ENCODE measurements at regions not wholly inside any gene's neighbourhood (a gene's known extent, or its start where the extent isn't known, plus 50 kb on each side); places are given as distances from the start of the nearest gene placed in this dataset.

- H3K4me3 ChIP-seq (ENCODE audit: insufficient read depth, low read depth, low read length, poor library complexity, severe bottlenecking), result no peak overlapping the region
- no peaks in the 10 kb centered on the region for H3K36me3 ChIP-seq (ENCODE audit: control insufficient read depth, insufficient read depth, low read length)
- H3K27me3 ChIP-seq (replicated peaks; ENCODE audit: control insufficient read depth, insufficient read depth, low read length, poor library complexity, severe bottlenecking), result no peaks in the 10 kb centered on the region
- no peak overlapping the region for H3K27ac ChIP-seq (ENCODE audit: insufficient read depth, low read length, poor library complexity, severe bottlenecking)
- no peaks in the 10 kb centered on the region for H3K9me3 ChIP-seq (ENCODE audit: control insufficient read depth, low read length)
- H3K4me1 ChIP-seq (ENCODE audit: control insufficient read depth, insufficient read depth, low read length, poor library complexity, severe bottlenecking), result no peaks in the 10 kb centered on the region
- DNase-seq, result no peak
These were observed 470.9 kb upstream of the STXBP6 start for GRCh38 chr14:25520821-25521220.

GRCh38 chr14:25518364-25518763 lies 468.4 kb upstream of the STXBP6 start:
- no peak overlapping the region for H3K4me3 ChIP-seq (ENCODE audit: insufficient read depth, low read depth, low read length, poor library complexity, severe bottlenecking)
- no peak overlapping the region for H3K27ac ChIP-seq (ENCODE audit: insufficient read depth, low read length, poor library complexity, severe bottlenecking)
- no peaks in the 10 kb centered on the region for H3K27me3 ChIP-seq (replicated peaks; ENCODE audit: control insufficient read depth, insufficient read depth, low read length, poor library complexity, severe bottlenecking)
- H3K4me1 ChIP-seq (ENCODE audit: control insufficient read depth, insufficient read depth, low read length, poor library complexity, severe bottlenecking), result no peaks in the 10 kb centered on the region
- no peaks in the 10 kb centered on the region for H3K9me3 ChIP-seq (ENCODE audit: control insufficient read depth, low read length)
- no peak for DNase-seq
- no peaks in the 10 kb centered on the region for H3K36me3 ChIP-seq (ENCODE audit: control insufficient read depth, insufficient read depth, low read length)

GRCh38 chr14:25516838-25517237 lies 466.9 kb upstream of the STXBP6 start:
- H3K9me3 ChIP-seq (ENCODE audit: control insufficient read depth, low read length), result no peaks in the 10 kb centered on the region
- H3K27ac ChIP-seq (ENCODE audit: insufficient read depth, low read length, poor library complexity, severe bottlenecking), result no peak overlapping the region
- H3K36me3 ChIP-seq (ENCODE audit: control insufficient read depth, insufficient read depth, low read length), result no peaks in the 10 kb centered on the region
- H3K27me3 ChIP-seq (replicated peaks; ENCODE audit: control insufficient read depth, insufficient read depth, low read length, poor library complexity, severe bottlenecking), result no peaks in the 10 kb centered on the region
- no peaks in the 10 kb centered on the region for H3K4me1 ChIP-seq (ENCODE audit: control insufficient read depth, insufficient read depth, low read length, poor library complexity, severe bottlenecking)
- no peak for DNase-seq
- no peak overlapping the region for H3K4me3 ChIP-seq (ENCODE audit: insufficient read depth, low read depth, low read length, poor library complexity, severe bottlenecking)

DNA sequence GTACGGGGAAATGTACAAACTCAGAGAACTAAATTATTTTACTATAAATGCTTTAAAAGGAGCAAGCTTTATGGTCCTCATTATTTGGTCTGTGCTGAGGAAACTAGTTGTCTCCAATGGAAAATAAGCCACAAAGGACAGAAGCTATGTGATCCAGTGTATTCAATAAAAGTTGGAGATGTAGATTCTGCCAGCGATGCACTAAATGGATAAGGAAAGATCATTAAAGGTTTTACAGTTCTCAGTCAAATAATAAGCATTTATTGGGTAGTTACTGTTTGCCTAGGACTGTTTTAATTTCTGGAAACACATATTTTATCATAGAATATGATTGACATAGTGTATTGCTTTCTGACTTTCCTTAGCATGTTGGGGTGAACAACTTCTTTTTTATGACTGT lies 458.9 kb upstream of the STXBP6 start:
- no peak for DNase-seq
- H3K4me3 ChIP-seq (ENCODE audit: insufficient read depth, low read depth, low read length, poor library complexity, severe bottlenecking), result no peak overlapping the region
- no peak overlapping the region for H3K27ac ChIP-seq (ENCODE audit: insufficient read depth, low read length, poor library complexity, severe bottlenecking)
- H3K9me3 ChIP-seq (ENCODE audit: control insufficient read depth, low read length), result no peaks in the 10 kb centered on the region
- H3K36me3 ChIP-seq (ENCODE audit: control insufficient read depth, insufficient read depth, low read length), result no peaks in the 10 kb centered on the region
- no peaks in the 10 kb centered on the region for H3K27me3 ChIP-seq (replicated peaks; ENCODE audit: control insufficient read depth, insufficient read depth, low read length, poor library complexity, severe bottlenecking)
- H3K4me1 ChIP-seq (ENCODE audit: control insufficient read depth, insufficient read depth, low read length, poor library complexity, severe bottlenecking), result no peaks in the 10 kb centered on the region

DNA sequence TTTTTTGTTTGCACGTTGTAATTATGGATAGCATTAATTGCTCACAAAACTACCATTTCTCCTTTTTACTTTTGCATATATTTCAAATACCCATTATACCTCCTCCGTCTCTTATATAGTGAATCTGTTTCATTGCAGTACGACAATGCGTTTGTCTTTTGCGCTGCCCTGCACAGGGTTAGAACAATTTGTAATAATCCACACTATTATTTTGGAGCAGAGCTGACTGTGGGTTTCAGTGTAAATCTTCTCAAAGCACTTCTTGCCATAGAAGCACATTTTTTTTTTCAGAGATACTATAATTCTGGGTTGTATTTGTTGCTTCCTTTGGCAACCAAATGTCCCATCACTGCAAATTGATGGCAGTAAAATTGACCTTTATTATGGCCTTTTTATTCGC lies 451.8 kb upstream of the STXBP6 start:
- Histone ChIP-seq H3K36me3 (ENCODE audit: control insufficient read depth, insufficient read depth, low read length) (no peaks in the 10 kb centered on the region), H3K27ac (ENCODE audit: insufficient read depth, low read length, poor library complexity, severe bottlenecking) (no peak overlapping the region), H3K4me1 (ENCODE audit: control insufficient read depth, insufficient read depth, low read length, poor library complexity, severe bottlenecking) (no peaks in the 10 kb centered on the region), H3K27me3 (replicated peaks; ENCODE audit: control insufficient read depth, insufficient read depth, low read length, poor library complexity, severe bottlenecking) (no peaks in the 10 kb centered on the region), H3K4me3 (ENCODE audit: insufficient read depth, low read depth, low read length, poor library complexity, severe bottlenecking) (no peak overlapping the region), H3K9me3 (ENCODE audit: control insufficient read depth, low read length) (no peaks in the 10 kb centered on the region)
- DNase-seq, result no peak

GRCh38 chr14:25488961-25489360 lies 439.0 kb upstream of the STXBP6 start:
- Histone ChIP-seq H3K27me3 (replicated peaks; ENCODE audit: control insufficient read depth, insufficient read depth, low read length, poor library complexity, severe bottlenecking) (no peaks in the 10 kb centered on the region), H3K4me3 (ENCODE audit: insufficient read depth, low read depth, low read length, poor library complexity, severe bottlenecking) (no peak overlapping the region)
- no peak for DNase-seq

GRCh38 chr14:25485381-25485780 lies 435.4 kb upstream of the STXBP6 start:
- no peaks in the 10 kb centered on the region for H3K27me3 ChIP-seq (replicated peaks; ENCODE audit: control insufficient read depth, insufficient read depth, low read length, poor library complexity, severe bottlenecking)
- no peaks in the 10 kb centered on the region for H3K4me1 ChIP-seq (ENCODE audit: control insufficient read depth, insufficient read depth, low read length, poor library complexity, severe bottlenecking)
- DNase-seq, result no peak
- H3K4me3 ChIP-seq (ENCODE audit: insufficient read depth, low read depth, low read length, poor library complexity, severe bottlenecking), result no peak overlapping the region
- H3K9me3 ChIP-seq (ENCODE audit: control insufficient read depth, low read length), result no peaks in the 10 kb centered on the region
- no peak overlapping the region for H3K27ac ChIP-seq (ENCODE audit: insufficient read depth, low read length, poor library complexity, severe bottlenecking)
- no peaks in the 10 kb centered on the region for H3K36me3 ChIP-seq (ENCODE audit: control insufficient read depth, insufficient read depth, low read length)

More at GRCh38 chr14:25488961-25489360, 439.0 kb upstream of the STXBP6 start:
- Histone ChIP-seq H3K9me3 (ENCODE audit: control insufficient read depth, low read length) (no peaks in the 10 kb centered on the region), H3K27ac (ENCODE audit: insufficient read depth, low read length, poor library complexity, severe bottlenecking) (no peak overlapping the region), H3K36me3 (ENCODE audit: control insufficient read depth, insufficient read depth, low read length) (no peaks in the 10 kb centered on the region), H3K4me1 (ENCODE audit: control insufficient read depth, insufficient read depth, low read length, poor library complexity, severe bottlenecking) (no peaks in the 10 kb centered on the region)

DNA sequence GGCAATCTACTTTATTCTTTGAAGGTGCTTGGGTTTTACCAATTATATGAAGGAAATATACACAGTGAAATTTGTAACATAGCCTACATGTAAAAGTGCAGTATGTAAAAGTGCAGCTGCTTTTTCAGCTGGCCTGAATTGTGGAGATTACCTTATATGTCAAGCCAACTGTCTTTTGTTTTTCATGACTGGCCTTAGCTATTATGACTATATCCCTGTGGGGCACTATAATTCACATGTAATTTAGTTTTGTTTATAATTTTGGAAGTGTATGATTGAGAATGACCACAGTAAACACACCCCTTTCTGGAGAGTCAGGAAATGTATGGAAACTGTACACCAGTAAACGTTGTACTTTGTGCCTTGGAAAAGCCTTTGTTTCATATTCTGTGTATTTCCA lies 435.0 kb upstream of the STXBP6 start:
- no peak for DNase-seq
- no peaks in the 10 kb centered on the region for H3K4me1 ChIP-seq (ENCODE audit: control insufficient read depth, insufficient read depth, low read length, poor library complexity, severe bottlenecking)

DNA sequence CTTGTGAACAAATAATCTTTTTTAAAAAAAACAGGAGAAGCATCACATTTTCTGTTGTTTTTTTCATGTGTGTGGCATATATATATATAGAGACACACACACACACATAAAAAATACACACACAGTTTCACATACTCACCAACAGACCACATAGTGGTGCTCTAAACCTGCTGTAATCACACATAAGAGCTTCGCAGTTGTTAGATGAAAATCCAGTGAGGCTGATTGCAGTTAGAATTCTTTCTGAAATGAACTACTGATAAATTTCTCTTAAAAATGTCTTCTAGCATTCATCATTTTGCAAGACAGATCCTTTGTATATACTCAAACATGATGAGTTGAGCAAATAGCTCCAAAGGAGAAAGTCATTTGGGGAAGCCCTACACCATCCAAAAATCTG lies 434.3 kb upstream of the STXBP6 start:
- Histone ChIP-seq H3K27ac (ENCODE audit: insufficient read depth, low read length, poor library complexity, severe bottlenecking) (no peak overlapping the region), H3K4me1 (ENCODE audit: control insufficient read depth, insufficient read depth, low read length, poor library complexity, severe bottlenecking) (no peaks in the 10 kb centered on the region), H3K36me3 (ENCODE audit: control insufficient read depth, insufficient read depth, low read length) (no peaks in the 10 kb centered on the region), H3K4me3 (ENCODE audit: insufficient read depth, low read depth, low read length, poor library complexity, severe bottlenecking) (no peak overlapping the region), H3K9me3 (ENCODE audit: control insufficient read depth, low read length) (no peaks in the 10 kb centered on the region), H3K27me3 (replicated peaks; ENCODE audit: control insufficient read depth, insufficient read depth, low read length, poor library complexity, severe bottlenecking) (no peaks in the 10 kb centered on the region)
- no peak for DNase-seq

More for the DNA sequence above, 435.0 kb upstream of the STXBP6 start:
- Histone ChIP-seq H3K36me3 (ENCODE audit: control insufficient read depth, insufficient read depth, low read length) (no peaks in the 10 kb centered on the region), H3K9me3 (ENCODE audit: control insufficient read depth, low read length) (no peaks in the 10 kb centered on the region), H3K27ac (ENCODE audit: insufficient read depth, low read length, poor library complexity, severe bottlenecking) (no peak overlapping the region), H3K4me3 (ENCODE audit: insufficient read depth, low read depth, low read length, poor library complexity, severe bottlenecking) (no peak overlapping the region), H3K27me3 (replicated peaks; ENCODE audit: control insufficient read depth, insufficient read depth, low read length, poor library complexity, severe bottlenecking) (no peaks in the 10 kb centered on the region)

GRCh38 chr14:25477316-25478098 lies 427.6 kb upstream of the STXBP6 start:
- Histone ChIP-seq H3K4me1 (ENCODE audit: control insufficient read depth, insufficient read depth, low read length, poor library complexity, severe bottlenecking) (no peaks in the 10 kb centered on the region), H3K27me3 (replicated peaks; ENCODE audit: control insufficient read depth, insufficient read depth, low read length, poor library complexity, severe bottlenecking) (no peaks in the 10 kb centered on the region), H3K27ac (ENCODE audit: insufficient read depth, low read length, poor library complexity, severe bottlenecking) (no peak overlapping the region), H3K9me3 (ENCODE audit: control insufficient read depth, low read length) (no peaks in the 10 kb centered on the region), H3K4me3 (ENCODE audit: insufficient read depth, low read depth, low read length, poor library complexity, severe bottlenecking) (no peak overlapping the region), H3K36me3 (ENCODE audit: control insufficient read depth, insufficient read depth, low read length) (no peaks in the 10 kb centered on the region)
- no peak for DNase-seq
